IMR-90 (cell line): ENCODE measurements at regions not wholly inside any gene's neighbourhood (a gene's known extent, or its start where the extent isn't known, plus 50 kb on each side); places are given as distances from the start of the nearest gene placed in this dataset.

Experiments
- ATAC-seq: fragments of 200-7000 bp; cut with Tn5 transposase; 2 replicates; pipeline ENCODE4 v1.9.1; 2020; ENCODE audit warnings: low read depth, mild to moderate bottlenecking, moderate library complexity
- BruUV-seq: library from RNA; stranded (reverse); fragments of 400-500 nt; replicated peaks from 2 replicates; lab custom pipeline; 2021; lab: Mats Ljungman, UMichigan
- CTCF ChIA-PET: fragments of 300-600 bp; formaldehyde crosslinking; extraction: SDS; loops from one replicate; lab custom pipeline; 2021; ENCODE audit warnings: antibody characterized with exemption; lab: Yijun Ruan, JAX
- POLR2A ChIA-PET: fragments of 300-600 bp; sonication (Branson Sonifier 250); formaldehyde crosslinking; loops from one replicate; lab custom pipeline; 2022; ENCODE audit warnings: antibody characterized with exemption; ENCODE audit not compliant: unreplicated experiment; lab: Charles Lee
- DNase-seq: peaks from one replicate; pipeline ENCODE4 v3.0.0; 2013
- H2AFZ ChIP-seq: replicated peaks from 2 replicates; pipeline ENCODE3; 2013; ENCODE audit warnings: low read length, mild to moderate bottlenecking; ENCODE audit not compliant: poor library complexity
- H2AK5ac ChIP-seq: 2 replicates; pipeline ENCODE4 v1.6.1; 2013; ENCODE audit warnings: low read depth, low read length, inconsistent platforms
- H2AK9ac ChIP-seq: replicated peaks from 2 replicates; pipeline ENCODE3; 2013; ENCODE audit warnings: mild to moderate bottlenecking, low read depth, low read length, moderate library complexity; ENCODE audit not compliant: poor library complexity
- H2BK120ac ChIP-seq: 2 replicates; pipeline ENCODE4 v1.6.1; 2013; ENCODE audit warnings: low read depth, low read length, inconsistent platforms
- H2BK15ac ChIP-seq: 3 replicates; pipeline ENCODE4 v1.6.1; 2013; ENCODE audit warnings: low read depth, low read length, inconsistent platforms
- H2BK20ac ChIP-seq: 2 replicates; pipeline ENCODE4 v1.6.1; 2013; ENCODE audit warnings: low read depth, mild to moderate bottlenecking, inconsistent platforms, low read length, moderate library complexity
- H2BK5ac ChIP-seq: 2 replicates; pipeline ENCODE4 v1.6.1; 2013; ENCODE audit warnings: mild to moderate bottlenecking, low read depth, low read length, inconsistent platforms; ENCODE audit not compliant: poor library complexity, severe bottlenecking
- H3K14ac ChIP-seq: replicated peaks from 2 replicates; pipeline ENCODE4 v1.6.1; 2013; ENCODE audit warnings: low read depth, low read length, inconsistent platforms
- H3K18ac ChIP-seq: 2 replicates; pipeline ENCODE4 v1.6.1; 2013; ENCODE audit warnings: low read depth, low read length, control low read depth
- H3K23ac ChIP-seq: 2 replicates; pipeline ENCODE4 v1.6.1; 2013; ENCODE audit warnings: low read depth, low read length, inconsistent platforms
- H3K27ac ChIP-seq: 2 replicates; pipeline ENCODE4 v1.5.1; 2013; ENCODE audit warnings: mild to moderate bottlenecking, control low read depth, low read length; ENCODE audit not compliant: insufficient read depth
- H3K27me3 ChIP-seq: 2 replicates; pipeline ENCODE4 v1.6.1; 2013; ENCODE audit warnings: low read length; ENCODE audit not compliant: control insufficient read depth, insufficient read depth
- H3K36me3 ChIP-seq: 2 replicates; pipeline ENCODE4 v1.6.1; 2013; ENCODE audit warnings: low read length, mixed read lengths; ENCODE audit not compliant: control insufficient read depth, insufficient read depth
- H3K4ac ChIP-seq: 2 replicates; pipeline ENCODE4 v1.6.1; 2013; ENCODE audit warnings: low read depth, low read length, inconsistent platforms
- H3K4me1 ChIP-seq: 2 replicates; pipeline ENCODE4 v1.6.1; 2013; ENCODE audit warnings: low read length, mixed read lengths; ENCODE audit not compliant: control insufficient read depth, insufficient read depth
- H3K4me2 ChIP-seq: 2 replicates; pipeline ENCODE4 v1.6.1; 2013; ENCODE audit warnings: low read depth, mild to moderate bottlenecking, control low read depth, low read length, moderate library complexity
- H3K4me3 ChIP-seq: 2 replicates; pipeline ENCODE4 v1.5.1; 2013; ENCODE audit warnings: low read depth, mild to moderate bottlenecking, control low read depth, low read length, moderate library complexity; ENCODE audit not compliant: insufficient read depth
- H3K56ac ChIP-seq: 2 replicates; pipeline ENCODE4 v1.6.1; 2013; ENCODE audit warnings: low read length, inconsistent platforms; ENCODE audit not compliant: insufficient read depth; ENCODE audit errors: extremely low read depth
- H3K79me1 ChIP-seq, 2 experiments: 2 replicates each; pipeline ENCODE4 v1.6.1; 2013; ENCODE audit warnings: low read length in 2 of 2, inconsistent platforms in 1 of 2, low read depth in 1 of 2
- H3K9ac ChIP-seq: 2 replicates; pipeline ENCODE4 v1.6.1; 2013; ENCODE audit warnings: low read depth, low read length, control low read depth
- H3K9me1 ChIP-seq: 2 replicates; pipeline ENCODE4 v1.6.1; 2013; ENCODE audit warnings: low read length, inconsistent platforms; ENCODE audit not compliant: insufficient read depth
- H3K9me3 ChIP-seq: 2 replicates; pipeline ENCODE4 v1.6.1; 2013; ENCODE audit warnings: low read length; ENCODE audit not compliant: control insufficient read depth, insufficient read depth
- H4K20me1 ChIP-seq: 2 replicates; pipeline ENCODE4 v1.6.1; 2013; ENCODE audit warnings: low read length, inconsistent platforms; ENCODE audit not compliant: insufficient read depth
- H4K5ac ChIP-seq: 2 replicates; pipeline ENCODE4 v1.6.1; 2013; ENCODE audit warnings: mild to moderate bottlenecking, low read depth, low read length, control low read depth
- H4K8ac ChIP-seq, 2 experiments: 2 replicates each; pipeline ENCODE4 v1.6.1; 2013; ENCODE audit warnings: low read depth in 2 of 2, low read length in 2 of 2, control low read depth in 1 of 2, inconsistent platforms in 1 of 2
- H4K91ac ChIP-seq: 2 replicates; pipeline ENCODE4 v1.6.1; 2013; ENCODE audit warnings: low read depth, low read length, inconsistent platforms; ENCODE audit not compliant: insufficient read depth
- BHLHE40 ChIP-seq: fragments of 150-350 bp; IDR thresholded peaks from 2 replicates; pipeline ENCODE4 v1.6.1; 2016; ENCODE audit warnings: mild to moderate bottlenecking, low read depth, low read length
- CEBPB ChIP-seq: IDR thresholded peaks from 2 replicates; pipeline ENCODE4 v1.6.1; 2012; ENCODE audit warnings: low read depth, low read length, improper control_type of control experiment
- CHD1 ChIP-seq: IDR thresholded peaks from 2 replicates; pipeline ENCODE4 v1.6.1; 2012; ENCODE audit warnings: low read depth, low read length, improper control_type of control experiment
- FOS ChIP-seq: fragments of 150-350 bp; IDR thresholded peaks from 2 replicates; pipeline ENCODE4 v1.6.1; 2016; ENCODE audit warnings: low read depth, low read length
- MAFK ChIP-seq: IDR thresholded peaks from 2 replicates; pipeline ENCODE4 v1.6.1; 2012; ENCODE audit warnings: low read depth, low read length, improper control_type of control experiment
- MAZ ChIP-seq: IDR thresholded peaks from 2 replicates; pipeline ENCODE4 v1.6.1; 2012; ENCODE audit warnings: low read depth, mild to moderate bottlenecking, low read length, improper control_type of control experiment, moderate library complexity, borderline replicate concordance
- MXI1 ChIP-seq: IDR thresholded peaks from 2 replicates; pipeline ENCODE4 v1.6.1; 2012; ENCODE audit warnings: low read depth, mild to moderate bottlenecking, low read length, moderate library complexity, borderline replicate concordance
- NFE2L2 ChIP-seq: fragments of 150-350 bp; IDR thresholded peaks from 2 replicates; pipeline ENCODE4 v1.6.1; 2016; ENCODE audit warnings: low read depth, mild to moderate bottlenecking, low read length
- POLR2A ChIP-seq: IDR thresholded peaks from 2 replicates; pipeline ENCODE4 v1.6.1; 2012; ENCODE audit warnings: mild to moderate bottlenecking, low read depth, low read length
- RAD21 ChIP-seq: IDR thresholded peaks from 2 replicates; pipeline ENCODE4 v1.6.1; 2012; ENCODE audit warnings: low read length, improper control_type of control experiment
- RCOR1 ChIP-seq: IDR thresholded peaks from 2 replicates; pipeline ENCODE4 v1.6.1; 2012; ENCODE audit warnings: mild to moderate bottlenecking, low read length, improper control_type of control experiment; ENCODE audit not compliant: insufficient replicate concordance
- RFX5 ChIP-seq: IDR thresholded peaks from 2 replicates; pipeline ENCODE4 v1.8.0; 2012; ENCODE audit warnings: low read depth, mild to moderate bottlenecking, low read length, moderate library complexity
- SMC3 ChIP-seq: fragments of 150-350 bp; IDR thresholded peaks from 2 replicates; pipeline ENCODE4 v1.6.1; 2016; ENCODE audit warnings: low read depth, mild to moderate bottlenecking, antibody characterized with exemption, low read length, moderate library complexity
- WGBS, 2 experiments: methylation state at CpG; one replicate each; pipeline versions ENCODE4 v1.1.5 to v1.1.7; 2013; ENCODE audit warnings: missing lambda C conversion rate in 2 of 2; ENCODE audit not compliant: insufficient read length in 1 of 2; ENCODE audit errors: extremely low coverage in 2 of 2; 5-methylcytosine and 5-hydroxymethylcytosine counted together
- dilution Hi-C: fragments of 300-500 bp; cut with HindIII; formaldehyde crosslinking; loops from one replicate; pipeline ENCODE4 v1.14.3; 2018; ENCODE audit warnings: low sequenced_read_pairs; ENCODE audit not compliant: unreplicated experiment
- in situ Hi-C: fragments of 300-500 bp; cut with MboI; formaldehyde crosslinking; loops from 3 replicates; pipeline ENCODE4 v1.14.3; 2019; ENCODE audit warnings: low sequenced_read_pairs, inconsistent platforms, mixed read lengths
- intact Hi-C: fragments of 100-400 bp; cut with micrococcal nuclease; formaldehyde crosslinking; loops from 2 replicates; pipeline ENCODE4 v1.10.0; 2022
- TF ChIP-seq, protein P1 (sequence below): fragments of 150-350 bp; IDR thresholded peaks from 2 replicates; pipeline ENCODE4 v1.6.1; 2016; ENCODE audit warnings: low read depth, mild to moderate bottlenecking, low read length, moderate library complexity, borderline replicate concordance
- TF ChIP-seq, protein P2 (sequence below): fragments of 150-350 bp; IDR thresholded peaks from 2 replicates; pipeline ENCODE4 v1.6.1; 2017; ENCODE audit warnings: mild to moderate bottlenecking, antibody characterized with exemption, low read length, low read depth
- TF ChIP-seq, protein P3 (sequence below): conservative IDR thresholded peaks from 2 replicates; pipeline ENCODE4 v1.5.1; 2012; ENCODE audit warnings: mild to moderate bottlenecking, low read depth, low read length, improper control_type of control experiment

GRCh38 chr9:1461812-1462211 is 411.7 kb downstream of the DMRT2 start:
- intact Hi-C loops: no loop called here
- dilution Hi-C loops: no loop called here
- no peak overlapping the region for H3K4me2 ChIP-seq
- H3K18ac ChIP-seq: no peak overlapping the region
- POLR2A ChIA-PET: no interaction called here
- no peaks in the 10 kb centered on the region for H4K20me1 ChIP-seq
- BruUV-seq: no TSS peak
- no peaks in the 10 kb centered on the region for H3K27me3 ChIP-seq
- TF ChIP-seq CEBPB (no peak), FOS (no peak), NFE2L2 (no peak), MAFK (no peak), BHLHE40 (no peak), RCOR1 (no peak), MXI1 (no peak), RFX5 (no peak), CHD1 (no peak), RAD21 (no peak), MAZ (no peak), SMC3 (no peak), POLR2A (no peak)
- TF ChIP-seq, protein P1, sequence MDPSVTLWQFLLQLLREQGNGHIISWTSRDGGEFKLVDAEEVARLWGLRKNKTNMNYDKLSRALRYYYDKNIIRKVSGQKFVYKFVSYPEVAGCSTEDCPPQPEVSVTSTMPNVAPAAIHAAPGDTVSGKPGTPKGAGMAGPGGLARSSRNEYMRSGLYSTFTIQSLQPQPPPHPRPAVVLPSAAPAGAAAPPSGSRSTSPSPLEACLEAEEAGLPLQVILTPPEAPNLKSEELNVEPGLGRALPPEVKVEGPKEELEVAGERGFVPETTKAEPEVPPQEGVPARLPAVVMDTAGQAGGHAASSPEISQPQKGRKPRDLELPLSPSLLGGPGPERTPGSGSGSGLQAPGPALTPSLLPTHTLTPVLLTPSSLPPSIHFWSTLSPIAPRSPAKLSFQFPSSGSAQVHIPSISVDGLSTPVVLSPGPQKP: no peak
- TF ChIP-seq, protein P2, sequence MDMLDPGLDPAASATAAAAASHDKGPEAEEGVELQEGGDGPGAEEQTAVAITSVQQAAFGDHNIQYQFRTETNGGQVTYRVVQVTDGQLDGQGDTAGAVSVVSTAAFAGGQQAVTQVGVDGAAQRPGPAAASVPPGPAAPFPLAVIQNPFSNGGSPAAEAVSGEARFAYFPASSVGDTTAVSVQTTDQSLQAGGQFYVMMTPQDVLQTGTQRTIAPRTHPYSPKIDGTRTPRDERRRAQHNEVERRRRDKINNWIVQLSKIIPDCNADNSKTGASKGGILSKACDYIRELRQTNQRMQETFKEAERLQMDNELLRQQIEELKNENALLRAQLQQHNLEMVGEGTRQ: no peak
- TF ChIP-seq, protein P3, sequence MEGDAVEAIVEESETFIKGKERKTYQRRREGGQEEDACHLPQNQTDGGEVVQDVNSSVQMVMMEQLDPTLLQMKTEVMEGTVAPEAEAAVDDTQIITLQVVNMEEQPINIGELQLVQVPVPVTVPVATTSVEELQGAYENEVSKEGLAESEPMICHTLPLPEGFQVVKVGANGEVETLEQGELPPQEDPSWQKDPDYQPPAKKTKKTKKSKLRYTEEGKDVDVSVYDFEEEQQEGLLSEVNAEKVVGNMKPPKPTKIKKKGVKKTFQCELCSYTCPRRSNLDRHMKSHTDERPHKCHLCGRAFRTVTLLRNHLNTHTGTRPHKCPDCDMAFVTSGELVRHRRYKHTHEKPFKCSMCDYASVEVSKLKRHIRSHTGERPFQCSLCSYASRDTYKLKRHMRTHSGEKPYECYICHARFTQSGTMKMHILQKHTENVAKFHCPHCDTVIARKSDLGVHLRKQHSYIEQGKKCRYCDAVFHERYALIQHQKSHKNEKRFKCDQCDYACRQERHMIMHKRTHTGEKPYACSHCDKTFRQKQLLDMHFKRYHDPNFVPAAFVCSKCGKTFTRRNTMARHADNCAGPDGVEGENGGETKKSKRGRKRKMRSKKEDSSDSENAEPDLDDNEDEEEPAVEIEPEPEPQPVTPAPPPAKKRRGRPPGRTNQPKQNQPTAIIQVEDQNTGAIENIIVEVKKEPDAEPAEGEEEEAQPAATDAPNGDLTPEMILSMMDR: no peak
- no peak overlapping the region for H3K14ac ChIP-seq
- H2BK15ac ChIP-seq: no peak overlapping the region
- H3K27ac ChIP-seq: no peak overlapping the region
- no CpG with 5 or more reads among the region's 4 CpGs for WGBS, 2 experiments
- no peak overlapping the region for H2BK120ac ChIP-seq
- no peak overlapping the region for H3K4ac ChIP-seq
- CTCF ChIA-PET: no interaction called here
- H4K91ac ChIP-seq: no peak overlapping the region
- H3K56ac ChIP-seq: no peak overlapping the region
- no peak overlapping the region for H3K23ac ChIP-seq
- no peak overlapping the region for H4K5ac ChIP-seq
- no peaks in the 10 kb centered on the region for H3K9me1 ChIP-seq
- H3K79me1 ChIP-seq: no peaks in the 10 kb centered on the region
- H2AFZ ChIP-seq: no peak overlapping the region
- H2BK5ac ChIP-seq: no peak overlapping the region
- ATAC-seq (no peak), DNase-seq (no peak)
- in situ Hi-C loops: no loop called here
- no peak overlapping the region for H2AK5ac ChIP-seq
- no peaks in the 10 kb centered on the region for H3K36me3 ChIP-seq
- no peak overlapping the region for H2BK20ac ChIP-seq
- no peak overlapping the region for H4K8ac ChIP-seq
- no peak overlapping the region for H3K4me3 ChIP-seq
- H2AK9ac ChIP-seq: no peak overlapping the region
- no peak overlapping the region for H3K9ac ChIP-seq
- peaks cover 8% of the 10 kb centered on the region for H3K9me3 ChIP-seq
- H3K4me1 ChIP-seq: no peaks in the 10 kb centered on the region
